ENCODE measurements at regions not wholly inside any gene's neighbourhood (a gene's known extent, or its start where the extent isn't known, plus 50 kb on each side); places are given as distances from the start of the nearest gene placed in this dataset.

- no peak for DNase-seq
Measured at GRCh38 chr2:144595279-144595678, 75.4 kb upstream of the ZEB2 start.

GRCh38 chr2:144593803-144594202, 73.9 kb upstream of the ZEB2 start:
- no peak for DNase-seq

GRCh38 chr2:144592500-144593256, 72.8 kb upstream of the ZEB2 start:
- DNase-seq: no peak

GRCh38 chr2:144587306-144587705, 67.4 kb upstream of the ZEB2 start:
- no peak for DNase-seq

GRCh38 chr2:144586476-144586875, 66.6 kb upstream of the ZEB2 start:
- no peak for DNase-seq

- DNase-seq: no peak
Measured at GRCh38 chr2:144583741-144584453, 64.0 kb upstream of the ZEB2 start.

- no peak for DNase-seq
Measured at GRCh38 chr2:144583381-144583729, 63.4 kb upstream of the ZEB2 start.

GRCh38 chr2:144582651-144583380, 62.9 kb upstream of the ZEB2 start:
- DNase-seq: no peak

- no peak for DNase-seq
Measured at GRCh38 chr2:144580521-144581161, 60.7 kb upstream of the ZEB2 start.

- no peak for DNase-seq
Measured at GRCh38 chr2:144579556-144579955, 59.6 kb upstream of the ZEB2 start.

GRCh38 chr2:144578099-144578498, 58.2 kb upstream of the ZEB2 start:
- no peak for DNase-seq

GRCh38 chr2:144572977-144573376, 53.1 kb upstream of the ZEB2 start:
- no peak for DNase-seq

- no peak for DNase-seq
Measured at GRCh38 chr2:144571770-144572169, 51.9 kb upstream of the ZEB2 start.

GRCh38 chr2:144570566-144570965, 50.6 kb upstream of the ZEB2 start:
- DNase-seq: no peak

Data from SHP77 treated with DMSO at 0.1 percent for 48 hours (cell line).